Kidney (tissue), 13 donors: ENCODE measurements at regions not wholly inside any gene's neighbourhood (a gene's known extent, or its start where the extent isn't known, plus 50 kb on each side); places are given as distances from the start of the nearest gene placed in this dataset.

Source experiments
- DNase-seq, 5 donors: peaks; one replicate each; pipeline ENCODE4 v3.0.0-alpha.2; 2013 to 2020
- FAIRE-seq: peaks from 2 replicates; lab custom pipeline; 2012; peaks lifted over from hg19 to GRCh38; lab: Jason Lieb, UNC
- H3K27ac ChIP-seq, 2 donors: one replicate each; pipeline ENCODE4 v1.7.0; 2013; ENCODE audit warnings: low read depth in 2 of 2, low read length in 2 of 2, inconsistent platforms in 1 of 2
- H3K27me3 ChIP-seq: one replicate; pipeline ENCODE4 v1.7.1; 2013; ENCODE audit warnings: low read length, inconsistent platforms; ENCODE audit not compliant: control insufficient read depth, insufficient read depth
- H3K36me3 ChIP-seq, 3 donors: one replicate each; pipeline versions ENCODE4 v1.7.0 to v1.7.1; 2013; ENCODE audit warnings: low read length in 3 of 3, control low read depth in 1 of 3, inconsistent platforms in 1 of 3; ENCODE audit not compliant: insufficient read depth in 3 of 3, control insufficient read depth in 2 of 3
- H3K4me1 ChIP-seq, 3 donors: one replicate each; pipeline versions ENCODE4 v1.7.0 to v1.7.1; 2013; ENCODE audit warnings: low read length in 3 of 3, inconsistent platforms in 1 of 3, low read depth in 1 of 3; ENCODE audit not compliant: control insufficient read depth in 2 of 3, insufficient read depth in 2 of 3
- H3K4me3 ChIP-seq, 3 donors: one replicate each; pipeline versions ENCODE4 v1.7.0 to v1.8.1; 2013; ENCODE audit warnings: low read length in 3 of 3, control low read depth in 1 of 3, inconsistent platforms in 1 of 3
- H3K9ac ChIP-seq, 3 donors: one replicate each; pipeline versions ENCODE4 v1.7.0 to v1.7.1; 2013; ENCODE audit warnings: low read length in 3 of 3, control low read depth in 1 of 3, inconsistent platforms in 1 of 3
- H3K9me3 ChIP-seq, 3 donors: one replicate each; pipeline versions ENCODE4 v1.7.0 to v1.7.1; 2013; ENCODE audit warnings: low read length in 3 of 3, control low read depth in 1 of 3, inconsistent platforms in 1 of 3; ENCODE audit not compliant: control insufficient read depth in 2 of 3, insufficient read depth in 1 of 3
- intact Hi-C: fragments of 100-400 bp; cut with DNase I; formaldehyde crosslinking; loops from one replicate; pipeline ENCODE4 v1.11.1; 2022
- TF ChIP-seq, protein P1 (sequence below): IDR thresholded peaks from 3 replicates; pipeline ENCODE4 v1.5.1; 2012; ENCODE audit warnings: mild to moderate bottlenecking, moderate library complexity, borderline replicate concordance; ENCODE audit not compliant: insufficient read depth; ENCODE audit errors: extremely low read depth
- donor health status: control.
- donor health status: control.
- donor health status: control.
- donor health status: control.
- donor health status: control.
- donor health status: DM: yes; HTN: yes; CAD: no.
- donor health status: Normal renal cell carcinoma (clear cell type).

DNA sequence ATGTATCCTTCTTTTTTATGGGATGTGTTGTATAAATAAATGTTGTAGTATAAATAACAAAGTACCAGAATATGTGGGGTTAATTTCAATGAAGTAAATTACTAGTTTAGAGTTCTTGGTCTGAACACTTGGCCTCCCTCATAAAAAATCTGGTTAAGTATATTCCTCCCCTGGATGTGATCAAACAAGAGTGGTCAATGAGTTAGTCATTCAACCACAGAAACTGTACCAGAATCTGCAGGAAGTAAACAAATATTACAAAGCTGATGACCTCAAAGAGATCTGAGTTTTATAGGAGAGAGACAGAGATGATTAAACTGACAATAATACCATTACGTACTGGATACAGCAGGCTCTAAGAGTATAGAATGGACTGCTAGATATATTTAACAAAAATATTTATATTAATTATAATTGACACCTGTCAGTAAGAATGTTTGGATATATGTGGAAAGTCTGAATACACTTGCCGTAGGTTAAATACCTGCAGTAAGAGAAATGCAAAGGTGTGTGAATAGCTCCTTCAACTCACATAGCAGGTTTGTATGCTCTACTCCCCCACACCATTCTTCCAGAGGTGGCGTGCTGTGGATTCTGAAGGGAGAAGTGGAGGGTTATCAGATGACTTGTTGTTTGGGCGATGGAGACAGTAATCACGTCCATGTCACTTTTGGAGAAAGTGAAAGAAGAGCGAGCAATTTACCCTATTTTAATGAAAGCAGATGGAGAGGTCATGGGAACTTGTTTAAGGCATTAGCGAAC, 108.3 kb upstream of the LRATD1 start:
- FAIRE-seq (no peak), DNase-seq (peak in 2 of 5 donors; percentile 20 to 22)
- Histone ChIP-seq H3K9me3 (no peaks in the 10 kb centered on the region), H3K27ac (no peak overlapping the region), H3K4me3 (no peak overlapping the region), H3K27me3 (no peaks in the 10 kb centered on the region), H3K4me1 (no peaks in the 10 kb centered on the region), H3K9ac (no peak overlapping the region), H3K36me3 (no peaks in the 10 kb centered on the region)
- TF ChIP-seq, protein P1, sequence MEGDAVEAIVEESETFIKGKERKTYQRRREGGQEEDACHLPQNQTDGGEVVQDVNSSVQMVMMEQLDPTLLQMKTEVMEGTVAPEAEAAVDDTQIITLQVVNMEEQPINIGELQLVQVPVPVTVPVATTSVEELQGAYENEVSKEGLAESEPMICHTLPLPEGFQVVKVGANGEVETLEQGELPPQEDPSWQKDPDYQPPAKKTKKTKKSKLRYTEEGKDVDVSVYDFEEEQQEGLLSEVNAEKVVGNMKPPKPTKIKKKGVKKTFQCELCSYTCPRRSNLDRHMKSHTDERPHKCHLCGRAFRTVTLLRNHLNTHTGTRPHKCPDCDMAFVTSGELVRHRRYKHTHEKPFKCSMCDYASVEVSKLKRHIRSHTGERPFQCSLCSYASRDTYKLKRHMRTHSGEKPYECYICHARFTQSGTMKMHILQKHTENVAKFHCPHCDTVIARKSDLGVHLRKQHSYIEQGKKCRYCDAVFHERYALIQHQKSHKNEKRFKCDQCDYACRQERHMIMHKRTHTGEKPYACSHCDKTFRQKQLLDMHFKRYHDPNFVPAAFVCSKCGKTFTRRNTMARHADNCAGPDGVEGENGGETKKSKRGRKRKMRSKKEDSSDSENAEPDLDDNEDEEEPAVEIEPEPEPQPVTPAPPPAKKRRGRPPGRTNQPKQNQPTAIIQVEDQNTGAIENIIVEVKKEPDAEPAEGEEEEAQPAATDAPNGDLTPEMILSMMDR: no peak
- intact Hi-C loops: no loop called here

DNA sequence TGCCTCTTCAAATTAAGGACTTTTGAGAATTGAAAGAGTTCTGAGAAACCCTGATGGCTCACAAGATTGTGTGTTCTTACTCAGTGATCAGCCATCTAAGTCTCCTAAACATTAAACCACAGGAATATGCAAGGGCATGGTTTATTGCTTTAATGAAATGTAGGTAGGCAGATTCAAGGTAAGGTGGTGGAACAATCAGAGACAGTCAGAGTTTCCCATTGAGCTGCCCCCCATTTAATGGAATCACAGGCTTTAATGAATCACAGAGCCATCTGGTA, 107.8 kb upstream of the LRATD1 start:
- no peaks in the 10 kb centered on the region for H3K9me3 ChIP-seq
- intact Hi-C loops: no loop called here
- TF ChIP-seq, protein P1: no peak

DNA sequence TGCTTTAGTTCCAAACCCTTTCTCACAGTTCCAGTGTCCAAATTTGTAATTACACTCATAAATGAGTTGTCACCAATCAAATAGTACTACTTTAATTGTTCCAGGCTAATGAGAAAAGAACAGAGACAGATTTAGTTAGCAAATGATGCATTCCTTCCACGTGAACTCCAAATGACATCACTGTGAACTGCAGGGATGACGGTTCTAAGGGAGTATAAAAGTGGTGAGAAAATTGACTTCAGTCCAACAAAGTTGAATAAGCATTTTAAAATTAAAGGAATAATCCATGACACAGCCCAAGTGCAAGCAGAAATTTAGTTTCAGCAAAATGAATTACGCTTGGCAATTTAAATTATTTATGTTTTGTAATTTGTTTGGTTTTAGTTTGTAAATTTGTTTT, 102.0 kb upstream of the LRATD1 start:
- Histone ChIP-seq H3K9me3 (no peaks in the 10 kb centered on the region), H3K27me3 (no peaks in the 10 kb centered on the region), H3K9ac (no peak overlapping the region), H3K4me3 (no peak overlapping the region), H3K27ac (no peak overlapping the region), H3K36me3 (no peaks in the 10 kb centered on the region), H3K4me1 (no peaks in the 10 kb centered on the region)
- FAIRE-seq (no peak), DNase-seq (peak in 1 of 5 donors; percentile 6)
- intact Hi-C loops: no loop called here
- TF ChIP-seq, protein P1: no peak

More for the DNA sequence above, 107.8 kb upstream of the LRATD1 start:
- peak in 2 of 5 donors; percentile 21 to 24 for DNase-seq
- Histone ChIP-seq H3K36me3 (no peaks in the 10 kb centered on the region), H3K27me3 (no peaks in the 10 kb centered on the region), H3K27ac (no peak overlapping the region), H3K9ac (no peak overlapping the region), H3K4me1 (no peaks in the 10 kb centered on the region), H3K4me3 (no peak overlapping the region)
- no peak for FAIRE-seq
